OCI-LY7 (cell line): ENCODE measurements at regions not wholly inside any gene's neighbourhood (a gene's known extent, or its start where the extent isn't known, plus 50 kb on each side); places are given as distances from the start of the nearest gene placed in this dataset.

Experiments
- BruUV-seq: library from RNA; stranded (reverse); fragments of 400-500 nt; replicated peaks from 2 replicates; lab custom pipeline; 2021; lab: Mats Ljungman, UMichigan
- CTCF ChIA-PET: fragments of 300-600 bp; sonication (Branson Sonifier 250); formaldehyde crosslinking; loops from one replicate; lab custom pipeline; 2022; ENCODE audit warnings: antibody characterized with exemption; ENCODE audit not compliant: unreplicated experiment; lab: Charles Lee
- POLR2A ChIA-PET: fragments of 300-600 bp; sonication (Branson Sonifier 250); formaldehyde crosslinking; loops from one replicate; lab custom pipeline; 2022; ENCODE audit warnings: antibody characterized with exemption; lab: Charles Lee
- DNase-seq: peaks from one replicate; pipeline ENCODE4 v3.0.0-alpha.2; 2015; ENCODE audit warnings: low spot score
- H2AFZ ChIP-seq: fragments of 200-600 bp; sonication (generic), shearing (Covaris generic); 2 replicates; pipeline ENCODE4 v1.6.1; 2014; ENCODE audit warnings: mild to moderate bottlenecking, antibody characterized with exemption, low read length, moderate library complexity
- H3K27ac ChIP-seq: fragments of 200-600 bp; sonication (generic); 2 replicates; pipeline ENCODE4 v1.5.1; 2014; ENCODE audit warnings: mixed run types, low read depth, mild to moderate bottlenecking, moderate library complexity, low read length, inconsistent platforms; ENCODE audit not compliant: poor library complexity, severe bottlenecking
- H3K36me3 ChIP-seq: fragments of 200-600 bp; sonication (generic); 2 replicates; pipeline ENCODE4 v1.6.1; 2014; ENCODE audit warnings: mild to moderate bottlenecking, antibody characterized with exemption, low read length, moderate library complexity, mixed read lengths; ENCODE audit not compliant: insufficient read depth
- H3K4me1 ChIP-seq: fragments of 200-600 bp; sonication (generic); 2 replicates; pipeline ENCODE4 v1.5.1; 2014; ENCODE audit warnings: mild to moderate bottlenecking, low read length; ENCODE audit not compliant: insufficient read depth, poor library complexity, severe bottlenecking
- H3K4me2 ChIP-seq: fragments of 200-600 bp; sonication (generic); 2 replicates; pipeline ENCODE4 v1.6.1; 2014; ENCODE audit warnings: mild to moderate bottlenecking, low read length
- H3K4me3 ChIP-seq: fragments of 200-600 bp; sonication (generic); 2 replicates; pipeline ENCODE4 v1.5.1; 2014; ENCODE audit warnings: mild to moderate bottlenecking, low read depth, low read length; ENCODE audit not compliant: poor library complexity, severe bottlenecking
- H3K79me2 ChIP-seq: fragments of 200-600 bp; sonication (generic); 2 replicates; pipeline ENCODE4 v1.6.1; 2016; ENCODE audit warnings: low read depth, mild to moderate bottlenecking, low read length, moderate library complexity, mixed read lengths; ENCODE audit not compliant: insufficient read depth
- H3K9me2 ChIP-seq: fragments of 200-600 bp; sonication (generic); 2 replicates; pipeline ENCODE4 v1.6.1; 2016; ENCODE audit warnings: mild to moderate bottlenecking, low read length, mixed read lengths; ENCODE audit not compliant: insufficient read depth
- H3K9me3 ChIP-seq: fragments of 200-600 bp; sonication (generic); 2 replicates; pipeline ENCODE4 v1.6.1; 2014; ENCODE audit warnings: mild to moderate bottlenecking, mixed run types, low read length, mixed read lengths
- H4K20me1 ChIP-seq: fragments of 200-600 bp; sonication (generic); 2 replicates; pipeline ENCODE4 v1.6.1; 2014; ENCODE audit warnings: mild to moderate bottlenecking, antibody characterized with exemption, low read length, moderate library complexity, mixed read lengths; ENCODE audit not compliant: insufficient read depth
- EZH2phosphoT487 ChIP-seq: fragments of 200-600 bp; sonication (generic); IDR thresholded peaks from 2 replicates; pipeline ENCODE4 v1.6.1; 2018; ENCODE audit warnings: low read depth, borderline replicate concordance, mild to moderate bottlenecking, mixed run types, antibody characterized with exemption, low read length, moderate library complexity, mixed read lengths
- intact Hi-C: fragments of 100-400 bp; cut with micrococcal nuclease; formaldehyde crosslinking; loops from one replicate; pipeline ENCODE4 v1.10.0; 2022; ENCODE audit not compliant: unreplicated experiment
- TF ChIP-seq, protein P1 (sequence below): fragments of 200-600 bp; sonication (generic); conservative IDR thresholded peaks from 2 replicates; pipeline ENCODE4 v1.5.1; 2014; ENCODE audit warnings: mild to moderate bottlenecking, antibody characterized with exemption, low read length, moderate library complexity, mixed read lengths

DNA sequence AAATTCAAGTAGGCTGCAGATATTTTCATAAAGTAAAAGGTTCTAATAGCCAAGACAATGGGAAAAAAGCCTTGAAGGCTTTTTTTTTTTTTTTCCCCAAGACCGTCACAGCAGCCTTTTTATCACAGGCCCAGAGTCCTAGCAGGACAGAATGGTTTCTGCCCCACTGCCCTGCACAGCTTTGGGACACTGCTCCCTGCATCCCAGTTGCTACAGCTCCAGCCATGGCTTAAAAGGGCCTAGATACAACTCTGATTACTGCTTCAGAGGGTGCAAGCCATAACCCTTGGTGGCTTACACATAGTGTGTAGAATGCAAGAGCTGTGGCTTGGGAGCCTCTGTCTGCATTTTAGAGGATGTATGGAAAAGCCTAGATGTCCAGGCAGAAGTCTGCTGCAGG is 1362.8 kb downstream of the SLITRK5 start:
- ChIA-PET POLR2A (interaction anchor here (0.7 kb wide), 3 partner anchors 99 to 858 kb away, joined by 3 to 4 read pairs (median 3); no protein-coding TSS in a partner anchor), CTCF (no interaction called here)
- BruUV-seq, result no TSS peak
- Histone ChIP-seq H4K20me1 (no peaks in the 10 kb centered on the region), H3K27ac (no peak overlapping the region), H3K4me1 (no peaks in the 10 kb centered on the region), H3K9me2 (no peaks in the 10 kb centered on the region), H3K4me3 (no peak overlapping the region), H2AFZ (no peak overlapping the region), H3K4me2 (no peak overlapping the region), H3K9me3 (peaks cover 50% of the 10 kb centered on the region), H3K79me2 (no peaks in the 10 kb centered on the region), H3K36me3 (no peaks in the 10 kb centered on the region)
- no peak for TF ChIP-seq EZH2phosphoT487
- TF ChIP-seq, protein P1, sequence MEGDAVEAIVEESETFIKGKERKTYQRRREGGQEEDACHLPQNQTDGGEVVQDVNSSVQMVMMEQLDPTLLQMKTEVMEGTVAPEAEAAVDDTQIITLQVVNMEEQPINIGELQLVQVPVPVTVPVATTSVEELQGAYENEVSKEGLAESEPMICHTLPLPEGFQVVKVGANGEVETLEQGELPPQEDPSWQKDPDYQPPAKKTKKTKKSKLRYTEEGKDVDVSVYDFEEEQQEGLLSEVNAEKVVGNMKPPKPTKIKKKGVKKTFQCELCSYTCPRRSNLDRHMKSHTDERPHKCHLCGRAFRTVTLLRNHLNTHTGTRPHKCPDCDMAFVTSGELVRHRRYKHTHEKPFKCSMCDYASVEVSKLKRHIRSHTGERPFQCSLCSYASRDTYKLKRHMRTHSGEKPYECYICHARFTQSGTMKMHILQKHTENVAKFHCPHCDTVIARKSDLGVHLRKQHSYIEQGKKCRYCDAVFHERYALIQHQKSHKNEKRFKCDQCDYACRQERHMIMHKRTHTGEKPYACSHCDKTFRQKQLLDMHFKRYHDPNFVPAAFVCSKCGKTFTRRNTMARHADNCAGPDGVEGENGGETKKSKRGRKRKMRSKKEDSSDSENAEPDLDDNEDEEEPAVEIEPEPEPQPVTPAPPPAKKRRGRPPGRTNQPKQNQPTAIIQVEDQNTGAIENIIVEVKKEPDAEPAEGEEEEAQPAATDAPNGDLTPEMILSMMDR, result no peak
- intact Hi-C loops, result no loop called here
- DNase-seq, result no peak

DNA sequence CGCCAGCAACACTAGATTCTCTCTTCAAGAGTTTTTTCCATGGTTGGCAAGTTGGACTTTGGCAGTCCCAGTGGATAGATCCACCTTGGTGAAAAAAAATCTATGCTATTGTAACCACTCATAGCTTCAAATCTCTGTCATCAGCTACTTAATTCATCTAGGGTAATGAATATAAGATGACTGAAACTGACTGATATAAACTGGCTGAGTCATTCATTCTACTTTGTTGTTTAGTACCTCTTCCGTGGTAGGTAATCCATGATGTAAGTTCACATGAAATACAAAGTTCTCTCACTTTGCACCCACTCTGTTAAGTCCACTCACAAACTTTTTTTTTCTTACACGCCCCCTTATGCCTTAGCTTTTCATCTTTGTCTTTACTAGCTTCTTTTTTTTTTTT is 1381.5 kb downstream of the SLITRK5 start:
- ChIA-PET CTCF (no interaction called here), POLR2A (interaction anchor here (0.6 to 1.7 kb wide), 7 partner anchors 8 to 1064 kb away, joined by 3 to 7 read pairs (median 4); no protein-coding TSS in a partner anchor)
- no peaks in the 10 kb centered on the region for H3K4me1 ChIP-seq
- intact Hi-C loops, result no loop called here
- no peak overlapping the region for H2AFZ ChIP-seq
- no peaks in the 10 kb centered on the region for H3K79me2 ChIP-seq
- BruUV-seq, result no TSS peak
- H3K27ac ChIP-seq, result no peak overlapping the region
- H4K20me1 ChIP-seq, result no peaks in the 10 kb centered on the region
- no peak overlapping the region for H3K4me3 ChIP-seq
- H3K9me3 ChIP-seq, result 0 out of 2 replicates have a peak, but pooled peaks cover 17% of the 10 kb centered on the region
- H3K9me2 ChIP-seq, result no peaks in the 10 kb centered on the region
- TF ChIP-seq, protein P1, result no peak
- no peak for TF ChIP-seq EZH2phosphoT487
- no peaks in the 10 kb centered on the region for H3K36me3 ChIP-seq
- DNase-seq, result no peak
- H3K4me2 ChIP-seq, result no peak overlapping the region

DNA sequence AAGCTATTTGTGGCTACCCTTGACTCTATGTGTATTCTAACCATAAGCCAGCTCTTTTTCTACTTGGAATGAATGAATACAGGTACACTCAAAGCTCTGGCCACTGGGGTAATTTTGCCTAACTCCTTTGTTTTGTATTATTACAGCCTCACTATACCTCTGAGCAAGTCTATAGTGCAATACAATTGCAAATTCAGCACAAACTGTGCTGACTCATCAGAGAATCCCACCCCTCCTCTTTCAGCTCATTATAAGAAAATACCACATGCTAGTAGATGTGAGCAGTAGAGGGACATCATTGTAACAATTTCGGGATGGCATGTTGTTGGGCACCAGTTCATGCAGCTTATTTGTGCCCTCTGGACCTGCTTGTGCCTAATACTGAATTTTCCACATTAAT is 1382.2 kb downstream of the SLITRK5 start:
- Histone ChIP-seq H3K9me2 (no peaks in the 10 kb centered on the region), H3K27ac (no peak overlapping the region), H3K36me3 (no peaks in the 10 kb centered on the region), H3K4me1 (no peaks in the 10 kb centered on the region), H3K79me2 (no peaks in the 10 kb centered on the region), H3K4me2 (no peak overlapping the region), H3K9me3 (0 out of 2 replicates have a peak, but pooled peaks cover 24% of the 10 kb centered on the region), H2AFZ (no peak overlapping the region), H3K4me3 (no peak overlapping the region), H4K20me1 (no peaks in the 10 kb centered on the region)
- intact Hi-C loops, result no loop called here
- no TSS peak for BruUV-seq
- ChIA-PET POLR2A (interaction anchor here (0.5 to 1.7 kb wide), 6 partner anchors 9 to 659 kb away, joined by 3 to 5 read pairs (median 4); no protein-coding TSS in a partner anchor), CTCF (no interaction called here)
- TF ChIP-seq EZH2phosphoT487, result no peak
- TF ChIP-seq, protein P1, result no peak
- DNase-seq, result no peak
